Left forelimb (tissue), 1 donor: ENCODE measurements at regions not wholly inside any gene's neighbourhood (a gene's known extent, or its start where the extent isn't known, plus 50 kb on each side); places are given as distances from the start of the nearest gene placed in this dataset.

Source experiments
- DNase-seq: peaks from one replicate; pipeline ENCODE4 v3.0.0-alpha.2; 2018; ENCODE audit warnings: low spot score

GRCh38 chr2:120852200-120852815, 116.6 kb downstream of the GLI2 start:
- DNase-seq: no peak

GRCh38 chr2:120853306-120854013, 117.8 kb downstream of the GLI2 start:
- no peak for DNase-seq

- DNase-seq: no peak
These were observed 118.4 kb downstream of the GLI2 start for GRCh38 chr2:120854014-120854620.

- DNase-seq: no peak
These were observed 119.3 kb downstream of the GLI2 start for GRCh38 chr2:120854766-120855530.

GRCh38 chr2:120855855-120856405, 120.3 kb downstream of the GLI2 start:
- no peak for DNase-seq

- DNase-seq: no peak
These were observed 120.8 kb downstream of the GLI2 start for GRCh38 chr2:120856421-120856862.

- no peak for DNase-seq
These were observed 121.8 kb downstream of the GLI2 start for GRCh38 chr2:120857422-120857821.

- DNase-seq: no peak
These were observed 122.3 kb downstream of the GLI2 start for GRCh38 chr2:120857931-120858330.

GRCh38 chr2:120858361-120859106, 122.9 kb downstream of the GLI2 start:
- DNase-seq: no peak

- DNase-seq: no peak
These were observed 123.5 kb downstream of the GLI2 start for GRCh38 chr2:120859128-120859527.

- DNase-seq: no peak
These were observed 124.3 kb downstream of the GLI2 start for GRCh38 chr2:120859814-120860578.

- DNase-seq: no peak
These were observed 124.9 kb downstream of the GLI2 start for GRCh38 chr2:120860579-120860922.

GRCh38 chr2:120861191-120861575, 125.5 kb downstream of the GLI2 start:
- no peak for DNase-seq

- no peak for DNase-seq
These were observed 126.0 kb downstream of the GLI2 start for GRCh38 chr2:120861576-120862191.

- no peak for DNase-seq
These were observed 126.8 kb downstream of the GLI2 start for GRCh38 chr2:120862201-120863060.

GRCh38 chr2:120863146-120863545, 127.5 kb downstream of the GLI2 start:
- DNase-seq: no peak

- no peak for DNase-seq
These were observed 128.1 kb downstream of the GLI2 start for GRCh38 chr2:120863661-120864320.

GRCh38 chr2:120864981-120865380, 129.3 kb downstream of the GLI2 start:
- DNase-seq: no peak

GRCh38 chr2:120865656-120866055, 130.0 kb downstream of the GLI2 start:
- DNase-seq: no peak
